H1 (cell line): ENCODE measurements at regions not wholly inside any gene's neighbourhood (a gene's known extent, or its start where the extent isn't known, plus 50 kb on each side); places are given as distances from the start of the nearest gene placed in this dataset.
"Not testable (repeated sequence)": the region's sequence is repeated elsewhere in the genome, so short reads cannot be mapped to it uniquely, and the experiment has no call there.

Source experiments
- CTCF ChIA-PET: fragments of 300-600 bp; sonication (Branson Sonifier 250); formaldehyde crosslinking; loops from one replicate; lab custom pipeline; 2021; ENCODE audit not compliant: partially characterized antibody; lab: Charles Lee
- POLR2A ChIA-PET: fragments of 300-600 bp; sonication (Branson Sonifier 250); formaldehyde crosslinking; loops from one replicate; lab custom pipeline; 2021; ENCODE audit warnings: inconsistent platforms; ENCODE audit not compliant: partially characterized antibody; lab: Charles Lee
- DNase-seq, 2 experiments: peaks; one replicate each; pipeline versions ENCODE4 v3.0.0 to v3.0.0-alpha.2; 2010 to 2022; ENCODE audit warnings: low spot score in 2 of 2, low read depth in 1 of 2, mixed read lengths in 1 of 2
- FAIRE-seq: peaks from 2 replicates; lab custom pipeline; 2011; peaks lifted over from hg19 to GRCh38; lab: Jason Lieb, UNC
- H2AFZ ChIP-seq: 2 replicates; pipeline ENCODE4 v1.8.1; 2012; ENCODE audit warnings: low read length, inconsistent platforms
- H2AK5ac ChIP-seq: 2 replicates; pipeline ENCODE4 v1.6.1; 2013; ENCODE audit warnings: low read depth, low read length
- H2BK120ac ChIP-seq: replicated peaks from 2 replicates; pipeline ENCODE3; 2013; ENCODE audit warnings: low read depth, low read length, inconsistent platforms
- H2BK12ac ChIP-seq: 2 replicates; pipeline ENCODE4 v1.6.1; 2013; ENCODE audit warnings: low read depth, low read length
- H2BK15ac ChIP-seq: 2 replicates; pipeline ENCODE4 v1.6.1; 2013; ENCODE audit warnings: low read length
- H2BK20ac ChIP-seq: 2 replicates; pipeline ENCODE4 v1.6.1; 2013; ENCODE audit warnings: low read length
- H2BK5ac ChIP-seq: 2 replicates; pipeline ENCODE4 v1.6.1; 2013; ENCODE audit warnings: low read depth, low read length
- H3K14ac ChIP-seq: 2 replicates; pipeline ENCODE4 v1.6.1; 2013; ENCODE audit warnings: inconsistent platforms; ENCODE audit not compliant: insufficient read length
- H3K18ac ChIP-seq: 2 replicates; pipeline ENCODE4 v1.6.1; 2013; ENCODE audit warnings: low read length; ENCODE audit errors: extremely low read depth
- H3K23ac ChIP-seq: 2 replicates; pipeline ENCODE4 v1.6.1; 2013; ENCODE audit warnings: inconsistent platforms; ENCODE audit not compliant: insufficient read length
- H3K23me2 ChIP-seq: 2 replicates; pipeline ENCODE4 v1.6.1; 2013; ENCODE audit warnings: low read depth, low read length
- H3K27ac ChIP-seq: 2 replicates; pipeline ENCODE4 v1.6.1; 2011; ENCODE audit warnings: low read depth, low read length, inconsistent platforms
- H3K27me3 ChIP-seq, 4 experiments: replicated peaks in 1 of 4; 1 replicate in 1 of 4; 2 replicates in 3 of 4; pipeline versions ENCODE4 v1.6.1 to v1.8.1; 2011 to 2013; ENCODE audit warnings: low read length in 3 of 4, mild to moderate bottlenecking in 3 of 4, inconsistent platforms in 2 of 4, mixed read lengths in 2 of 4, moderate library complexity in 1 of 4; ENCODE audit not compliant: control insufficient read depth in 3 of 4, insufficient read depth in 3 of 4; ENCODE audit errors: extremely low read depth in 1 of 4
- H3K36me3 ChIP-seq, 4 experiments: 2 replicates each; pipeline versions ENCODE4 v1.6.1 to v1.8.1; 2011 to 2013; ENCODE audit warnings: mild to moderate bottlenecking in 4 of 4, low read length in 3 of 4, moderate library complexity in 2 of 4, control low read depth in 1 of 4, inconsistent platforms in 1 of 4; ENCODE audit not compliant: insufficient read depth in 4 of 4, control insufficient read depth in 2 of 4
- H3K4ac ChIP-seq: replicated peaks from 2 replicates; pipeline ENCODE3; 2013; ENCODE audit warnings: low read length, low read depth, mixed read lengths, inconsistent platforms; ENCODE audit not compliant: insufficient read length
- H3K4me1 ChIP-seq, 4 experiments: replicated peaks in 1 of 4; 1 replicate in 1 of 4; 2 replicates in 3 of 4; pipeline versions ENCODE4 v1.6.1 to v1.8.1; 2011 to 2013; ENCODE audit warnings: low read length in 3 of 4, inconsistent platforms in 2 of 4, mixed read lengths in 1 of 4; ENCODE audit not compliant: insufficient read depth in 4 of 4, control insufficient read depth in 3 of 4
- H3K4me2 ChIP-seq, 2 experiments: 2 replicates each; pipeline versions ENCODE4 v1.6.1 to v1.8.1; 2011 to 2013; ENCODE audit warnings: low read depth in 2 of 2, low read length in 2 of 2, control low read depth in 1 of 2, inconsistent platforms in 1 of 2, mild to moderate bottlenecking in 1 of 2; ENCODE audit not compliant: insufficient read depth in 1 of 2
- H3K4me3 ChIP-seq, 4 experiments: fragments of 200-600, 300-600 bp in 1 of 4; sonication (generic), shearing (Covaris generic), sonication (Bioruptor Twin) in 1 of 4; 2 replicates each; pipeline versions ENCODE4 v1.5.1 to v1.8.1; 2011 to 2016; ENCODE audit warnings: low read length in 4 of 4, low read depth in 3 of 4, control low read depth in 2 of 4, inconsistent platforms in 2 of 4, mild to moderate bottlenecking in 2 of 4, mixed read lengths in 1 of 4, moderate library complexity in 1 of 4; ENCODE audit not compliant: insufficient read depth in 2 of 4; ENCODE audit errors: extremely low read depth in 1 of 4
- H3K56ac ChIP-seq: replicated peaks from 2 replicates; pipeline ENCODE3; 2013; ENCODE audit warnings: low read depth, mild to moderate bottlenecking, mixed read lengths, low read length, inconsistent platforms; ENCODE audit not compliant: insufficient read length
- H3K79me1 ChIP-seq: 2 replicates; pipeline ENCODE4 v1.6.1; 2013; ENCODE audit warnings: low read depth, low read length, control low read depth
- H3K79me2 ChIP-seq, 2 experiments: 2 replicates each; pipeline versions ENCODE4 v1.6.1 to v1.8.1; 2012 to 2013; ENCODE audit warnings: low read length in 2 of 2, mild to moderate bottlenecking in 2 of 2, inconsistent platforms in 1 of 2; ENCODE audit not compliant: insufficient read depth in 2 of 2, control insufficient read depth in 1 of 2
- H3K9ac ChIP-seq, 4 experiments: replicated peaks in 1 of 4; 1 replicate in 1 of 4; 2 replicates in 3 of 4; pipeline versions ENCODE4 v1.6.1 to v1.8.1; 2011 to 2013; ENCODE audit warnings: low read depth in 3 of 4, low read length in 3 of 4, control low read depth in 2 of 4, mild to moderate bottlenecking in 2 of 4, moderate library complexity in 2 of 4, inconsistent platforms in 1 of 4; ENCODE audit errors: extremely low read depth in 1 of 4
- H3K9me3 ChIP-seq, 2 experiments: 2 replicates each; pipeline versions ENCODE4 v1.6.1 to v1.8.1; 2012 to 2013; ENCODE audit warnings: mild to moderate bottlenecking in 2 of 2, moderate library complexity in 2 of 2, control low read depth in 1 of 2, inconsistent platforms in 1 of 2, low read depth in 1 of 2, low read length in 1 of 2, mixed read lengths in 1 of 2; ENCODE audit not compliant: insufficient read depth in 2 of 2
- H4K20me1 ChIP-seq, 2 experiments: replicated peaks in 1 of 2; 2 replicates each; pipeline versions ENCODE3 to v1.8.1; 2011 to 2013; ENCODE audit warnings: inconsistent platforms in 2 of 2, low read length in 2 of 2, mild to moderate bottlenecking in 1 of 2; ENCODE audit not compliant: insufficient read depth in 2 of 2, control insufficient read depth in 1 of 2
- H4K5ac ChIP-seq: 2 replicates; pipeline ENCODE4 v1.6.1; 2013; ENCODE audit warnings: low read length, low read depth, mixed read lengths, inconsistent platforms; ENCODE audit not compliant: insufficient read length
- H4K8ac ChIP-seq: 2 replicates; pipeline ENCODE4 v1.8.0; 2013; ENCODE audit warnings: mild to moderate bottlenecking, moderate library complexity, low read length, inconsistent platforms; ENCODE audit not compliant: insufficient read depth; ENCODE audit errors: extremely low read depth
- H4K91ac ChIP-seq: replicated peaks from 2 replicates; pipeline ENCODE3; 2013; ENCODE audit warnings: low read length, mixed read lengths, inconsistent platforms; ENCODE audit not compliant: insufficient read length
- CTCF ChIP-seq, 3 experiments: IDR thresholded peaks; 1 replicate in 2 of 3; 2 replicates in 1 of 3; pipeline versions ENCODE4 v1.5.1 to v1.6.1; 2011; ENCODE audit warnings: low read length in 3 of 3, mild to moderate bottlenecking in 3 of 3, inconsistent platforms in 2 of 3, low read depth in 1 of 3, moderate library complexity in 1 of 3; ENCODE audit not compliant: insufficient read depth in 1 of 3; ENCODE audit errors: control extremely low read depth in 1 of 3
- RAD21 ChIP-seq, 2 experiments: IDR thresholded peaks in 1 of 2; conservative IDR thresholded peaks in 1 of 2; 2 replicates each; pipeline ENCODE4 v1.6.1; 2011; ENCODE audit warnings: low read depth in 2 of 2, low read length in 2 of 2, improper control_type of control experiment in 1 of 2, inconsistent platforms in 1 of 2, mild to moderate bottlenecking in 1 of 2, moderate library complexity in 1 of 2
- WGBS, 2 experiments: shearing (Covaris generic) in 1 of 2; methylation state at CpG; one replicate each; pipeline versions ENCODE4 v1.1.6 to v1.1.7; 2013 to 2015; ENCODE audit warnings: low lambda C conversion rate in 2 of 2, mixed read lengths in 2 of 2, inconsistent platforms in 1 of 2, low coverage in 1 of 2, missing lambda C conversion rate in 1 of 2; ENCODE audit not compliant: insufficient replicate concordance in 2 of 2, insufficient coverage in 1 of 2, insufficient read length in 1 of 2; ENCODE audit errors: extremely low coverage in 1 of 2, missing lambda C conversion rate in 1 of 2; 5-methylcytosine and 5-hydroxymethylcytosine counted together

DNA sequence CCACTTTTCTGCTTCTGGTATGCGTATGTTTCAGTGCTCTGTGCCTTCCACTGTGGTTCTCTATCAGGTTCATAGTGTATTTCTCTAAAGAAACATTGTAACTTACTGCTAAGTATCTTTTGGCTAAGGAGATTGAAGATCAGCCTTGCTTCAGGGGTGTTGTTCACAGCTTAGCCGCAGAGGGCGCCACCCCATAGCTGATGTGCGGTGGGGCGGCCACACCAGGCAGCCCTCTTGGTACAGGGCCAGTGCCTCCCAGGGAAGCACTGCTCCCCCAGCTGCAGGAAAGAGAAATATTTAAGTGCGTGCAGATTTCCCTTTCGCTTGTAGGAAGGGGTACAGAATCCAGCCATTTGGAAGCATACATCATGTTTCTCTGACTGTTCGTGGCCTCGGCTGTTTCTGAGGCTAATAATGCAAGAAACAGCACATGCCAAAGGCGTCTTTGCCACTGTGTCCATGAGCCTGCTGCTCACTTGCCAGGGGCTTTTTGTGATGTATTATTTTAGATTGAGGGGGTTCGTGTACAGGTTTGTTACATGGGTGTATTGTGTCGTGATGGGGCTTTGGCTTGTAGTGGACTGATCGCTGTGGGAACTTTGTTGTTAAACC, 67.2 kb downstream of the CDRT15L2 start:
- H2BK20ac ChIP-seq, H2BK120ac ChIP-seq, H3K4ac ChIP-seq, H4K20me1 ChIP-seq, H3K18ac ChIP-seq, H2AK5ac ChIP-seq, H3K9me3 ChIP-seq, H3K79me1 ChIP-seq, H3K36me3 ChIP-seq, H3K79me2 ChIP-seq, H3K9ac ChIP-seq, H3K4me2 ChIP-seq, H3K4me1 ChIP-seq, H3K23ac ChIP-seq, POLR2A ChIA-PET, H2BK5ac ChIP-seq, CTCF ChIA-PET, H3K27me3 ChIP-seq, H3K27ac ChIP-seq, H4K8ac ChIP-seq, H3K23me2 ChIP-seq, H3K4me3 ChIP-seq, H2BK12ac ChIP-seq, H4K5ac ChIP-seq, H2BK15ac ChIP-seq, H3K56ac ChIP-seq, H4K91ac ChIP-seq, H3K14ac ChIP-seq: not testable (repeated sequence)
- peak; percentile 13 to 90 for DNase-seq
- 45% methylated on average over 13 of the region's 13 CpGs; no CpG with 5 or more reads in 1 of the 2 experiments for WGBS, 2 experiments
- FAIRE-seq = peak; percentile 65
- 0 out of 2 replicates have a peak overlapping the region, but pooled peaks have one; percentile 70 for H2AFZ ChIP-seq
- peak; percentile 65 to 74 (median 69) for TF ChIP-seq CTCF (IDR thresholded peaks at IDR 0.05; ENCODE audit: control extremely low read depth in 1 of 3, insufficient read depth in 1 of 3, low read depth in 1 of 3, low read length in 3 of 3)
- TF ChIP-seq RAD21 (IDR thresholded peaks at IDR 0.05 in 1 of 2, conservative IDR thresholded peaks at IDR 0.05 in 1 of 2; ENCODE audit: low read depth in 2 of 2, low read length in 2 of 2) = peak; percentile 55 to 61
